Liver (tissue), 3 donors: ENCODE measurements at regions not wholly inside any gene's neighbourhood (a gene's known extent, or its start where the extent isn't known, plus 50 kb on each side); places are given as distances from the start of the nearest gene placed in this dataset.

Experiments used
- EGR1 ChIP-seq, 2 donors: IDR thresholded peaks; 2 replicates each; pipeline ENCODE4 v1.6.1; 2016 to 2018; ENCODE audit warnings: antibody characterized with exemption in 2 of 2, low read depth in 2 of 2
- GABPA ChIP-seq, 2 donors: IDR thresholded peaks in 1 of 2; conservative IDR thresholded peaks in 1 of 2; 2 replicates each; pipeline ENCODE4 v1.6.1; 2016; ENCODE audit warnings: antibody characterized with exemption in 2 of 2, mild to moderate bottlenecking in 1 of 2, moderate library complexity in 1 of 2
- HNF4A ChIP-seq, 2 donors: conservative IDR thresholded peaks; 2 replicates each; pipeline ENCODE4 v1.6.1; 2016; ENCODE audit warnings: antibody characterized with exemption in 2 of 2, mild to moderate bottlenecking in 2 of 2
- JUND ChIP-seq, 2 donors: IDR thresholded peaks; 2 replicates each; pipeline ENCODE4 v1.6.1; 2016; ENCODE audit warnings: antibody characterized with exemption in 2 of 2
- RAD21 ChIP-seq, 2 donors: IDR thresholded peaks; 2 replicates each; pipeline ENCODE4 v1.6.1; 2016; ENCODE audit warnings: antibody characterized with exemption in 2 of 2, mild to moderate bottlenecking in 2 of 2
- TAF1 ChIP-seq: conservative IDR thresholded peaks from 2 replicates; pipeline ENCODE4 v1.6.1; 2016; ENCODE audit warnings: antibody characterized with exemption, mild to moderate bottlenecking
- YY1 ChIP-seq: IDR thresholded peaks from 2 replicates; pipeline ENCODE4 v1.6.1; 2016; ENCODE audit warnings: antibody characterized with exemption, mild to moderate bottlenecking
- TF ChIP-seq, protein P1 (sequence below): IDR thresholded peaks from 2 replicates; pipeline ENCODE4 v1.6.1; 2016; ENCODE audit warnings: antibody characterized with exemption
- TF ChIP-seq, protein P2 (sequence below): fragments of 150-350 bp; IDR thresholded peaks from 2 replicates; pipeline ENCODE4 v1.5.1; 2017; ENCODE audit warnings: improper control_type of control experiment, low read depth, low read length; ENCODE audit not compliant: missing input control
- TF ChIP-seq, protein P3 (sequence below): IDR thresholded peaks from 2 replicates; pipeline ENCODE4 v1.6.1; 2016; ENCODE audit warnings: antibody characterized with exemption, mild to moderate bottlenecking
- TF ChIP-seq, protein P4 (sequence below): IDR thresholded peaks from 2 replicates; pipeline ENCODE4 v1.6.1; 2016; ENCODE audit warnings: antibody characterized with exemption
- donor health status: healthy.
- donor health status: healthy.

DNA sequence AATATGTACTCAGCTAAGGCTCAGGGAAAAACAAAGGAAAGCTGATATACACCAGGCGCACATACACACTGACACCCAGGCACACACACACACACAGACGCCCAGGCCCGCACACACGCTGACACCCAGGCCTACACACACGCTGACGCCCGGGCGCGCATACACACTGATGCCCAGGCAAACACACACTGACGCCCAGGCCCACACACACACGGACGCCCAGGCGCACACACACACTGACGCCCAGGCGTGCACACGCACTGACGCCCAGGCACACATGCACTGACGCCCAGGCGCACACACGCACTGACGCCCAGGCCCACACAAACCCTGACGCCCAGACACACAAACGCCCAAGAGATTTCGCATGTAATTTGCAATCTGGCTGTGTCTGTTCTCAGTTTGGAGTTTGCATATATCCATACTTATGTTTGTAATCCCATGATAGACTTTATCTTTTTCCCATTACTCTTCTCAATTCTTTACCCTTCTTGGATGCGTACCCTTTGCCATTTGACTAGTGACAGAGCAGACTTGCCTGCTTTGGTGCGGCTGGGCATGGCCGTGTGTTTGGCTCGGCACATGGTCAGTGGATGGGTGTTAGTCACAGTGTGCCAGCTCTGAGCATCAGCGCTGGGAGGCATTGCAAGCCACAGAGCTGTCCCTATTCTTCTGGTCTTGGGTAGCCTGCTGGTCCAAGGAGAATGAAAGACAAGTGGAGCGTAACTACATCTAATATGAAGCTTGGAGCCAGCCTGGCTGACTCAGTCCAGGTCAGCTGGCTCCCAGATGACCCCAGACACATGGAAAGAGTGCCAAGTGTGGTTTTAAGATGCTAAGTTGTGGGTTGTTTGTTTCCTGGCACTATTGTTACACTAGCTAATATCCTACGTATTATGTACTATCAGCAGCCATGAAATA is 632.4 kb upstream of the ZFP42 start:
- TF ChIP-seq, protein P1, sequence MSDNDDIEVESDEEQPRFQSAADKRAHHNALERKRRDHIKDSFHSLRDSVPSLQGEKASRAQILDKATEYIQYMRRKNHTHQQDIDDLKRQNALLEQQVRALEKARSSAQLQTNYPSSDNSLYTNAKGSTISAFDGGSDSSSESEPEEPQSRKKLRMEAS: no peak
- TF ChIP-seq, protein P2, sequence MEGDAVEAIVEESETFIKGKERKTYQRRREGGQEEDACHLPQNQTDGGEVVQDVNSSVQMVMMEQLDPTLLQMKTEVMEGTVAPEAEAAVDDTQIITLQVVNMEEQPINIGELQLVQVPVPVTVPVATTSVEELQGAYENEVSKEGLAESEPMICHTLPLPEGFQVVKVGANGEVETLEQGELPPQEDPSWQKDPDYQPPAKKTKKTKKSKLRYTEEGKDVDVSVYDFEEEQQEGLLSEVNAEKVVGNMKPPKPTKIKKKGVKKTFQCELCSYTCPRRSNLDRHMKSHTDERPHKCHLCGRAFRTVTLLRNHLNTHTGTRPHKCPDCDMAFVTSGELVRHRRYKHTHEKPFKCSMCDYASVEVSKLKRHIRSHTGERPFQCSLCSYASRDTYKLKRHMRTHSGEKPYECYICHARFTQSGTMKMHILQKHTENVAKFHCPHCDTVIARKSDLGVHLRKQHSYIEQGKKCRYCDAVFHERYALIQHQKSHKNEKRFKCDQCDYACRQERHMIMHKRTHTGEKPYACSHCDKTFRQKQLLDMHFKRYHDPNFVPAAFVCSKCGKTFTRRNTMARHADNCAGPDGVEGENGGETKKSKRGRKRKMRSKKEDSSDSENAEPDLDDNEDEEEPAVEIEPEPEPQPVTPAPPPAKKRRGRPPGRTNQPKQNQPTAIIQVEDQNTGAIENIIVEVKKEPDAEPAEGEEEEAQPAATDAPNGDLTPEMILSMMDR: no peak
- TF ChIP-seq JUND (IDR thresholded peaks at IDR 0.05): no peak
- TF ChIP-seq, protein P3, sequence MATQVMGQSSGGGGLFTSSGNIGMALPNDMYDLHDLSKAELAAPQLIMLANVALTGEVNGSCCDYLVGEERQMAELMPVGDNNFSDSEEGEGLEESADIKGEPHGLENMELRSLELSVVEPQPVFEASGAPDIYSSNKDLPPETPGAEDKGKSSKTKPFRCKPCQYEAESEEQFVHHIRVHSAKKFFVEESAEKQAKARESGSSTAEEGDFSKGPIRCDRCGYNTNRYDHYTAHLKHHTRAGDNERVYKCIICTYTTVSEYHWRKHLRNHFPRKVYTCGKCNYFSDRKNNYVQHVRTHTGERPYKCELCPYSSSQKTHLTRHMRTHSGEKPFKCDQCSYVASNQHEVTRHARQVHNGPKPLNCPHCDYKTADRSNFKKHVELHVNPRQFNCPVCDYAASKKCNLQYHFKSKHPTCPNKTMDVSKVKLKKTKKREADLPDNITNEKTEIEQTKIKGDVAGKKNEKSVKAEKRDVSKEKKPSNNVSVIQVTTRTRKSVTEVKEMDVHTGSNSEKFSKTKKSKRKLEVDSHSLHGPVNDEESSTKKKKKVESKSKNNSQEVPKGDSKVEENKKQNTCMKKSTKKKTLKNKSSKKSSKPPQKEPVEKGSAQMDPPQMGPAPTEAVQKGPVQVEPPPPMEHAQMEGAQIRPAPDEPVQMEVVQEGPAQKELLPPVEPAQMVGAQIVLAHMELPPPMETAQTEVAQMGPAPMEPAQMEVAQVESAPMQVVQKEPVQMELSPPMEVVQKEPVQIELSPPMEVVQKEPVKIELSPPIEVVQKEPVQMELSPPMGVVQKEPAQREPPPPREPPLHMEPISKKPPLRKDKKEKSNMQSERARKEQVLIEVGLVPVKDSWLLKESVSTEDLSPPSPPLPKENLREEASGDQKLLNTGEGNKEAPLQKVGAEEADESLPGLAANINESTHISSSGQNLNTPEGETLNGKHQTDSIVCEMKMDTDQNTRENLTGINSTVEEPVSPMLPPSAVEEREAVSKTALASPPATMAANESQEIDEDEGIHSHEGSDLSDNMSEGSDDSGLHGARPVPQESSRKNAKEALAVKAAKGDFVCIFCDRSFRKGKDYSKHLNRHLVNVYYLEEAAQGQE: no peak
- no peak for TF ChIP-seq TAF1
- TF ChIP-seq EGR1 (IDR thresholded peaks at IDR 0.05; ENCODE audit: low read depth in 2 of 2): no peak
- TF ChIP-seq YY1: no peak
- no peak for TF ChIP-seq GABPA (IDR thresholded peaks at IDR 0.05 in 1 of 2, conservative IDR thresholded peaks at IDR 0.05 in 1 of 2)
- TF ChIP-seq, protein P4, sequence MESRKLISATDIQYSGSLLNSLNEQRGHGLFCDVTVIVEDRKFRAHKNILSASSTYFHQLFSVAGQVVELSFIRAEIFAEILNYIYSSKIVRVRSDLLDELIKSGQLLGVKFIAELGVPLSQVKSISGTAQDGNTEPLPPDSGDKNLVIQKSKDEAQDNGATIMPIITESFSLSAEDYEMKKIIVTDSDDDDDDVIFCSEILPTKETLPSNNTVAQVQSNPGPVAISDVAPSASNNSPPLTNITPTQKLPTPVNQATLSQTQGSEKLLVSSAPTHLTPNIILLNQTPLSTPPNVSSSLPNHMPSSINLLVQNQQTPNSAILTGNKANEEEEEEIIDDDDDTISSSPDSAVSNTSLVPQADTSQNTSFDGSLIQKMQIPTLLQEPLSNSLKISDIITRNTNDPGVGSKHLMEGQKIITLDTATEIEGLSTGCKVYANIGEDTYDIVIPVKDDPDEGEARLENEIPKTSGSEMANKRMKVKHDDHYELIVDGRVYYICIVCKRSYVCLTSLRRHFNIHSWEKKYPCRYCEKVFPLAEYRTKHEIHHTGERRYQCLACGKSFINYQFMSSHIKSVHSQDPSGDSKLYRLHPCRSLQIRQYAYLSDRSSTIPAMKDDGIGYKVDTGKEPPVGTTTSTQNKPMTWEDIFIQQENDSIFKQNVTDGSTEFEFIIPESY: no peak
- TF ChIP-seq HNF4A (conservative IDR thresholded peaks at IDR 0.05): no peak
- no peak for TF ChIP-seq RAD21 (IDR thresholded peaks at IDR 0.05)
